ENCODE measurements at regions not wholly inside any gene's neighbourhood (a gene's known extent, or its start where the extent isn't known, plus 50 kb on each side); places are given as distances from the start of the nearest gene placed in this dataset.
"Not testable (repeated sequence)": the region's sequence is repeated elsewhere in the genome, so short reads cannot be mapped to it uniquely, and the experiment has no call there.

- no peaks in the 10 kb centered on the region for H3K9me3 Mint-ChIP-seq
- DNase-seq (ENCODE audit: low spot score) (no peak), ATAC-seq (no peak)
- TF ChIP-seq ZNF281 (CRISPR knock-in tag; IDR thresholded peaks at IDR 0.05), result no peak
- TF ChIP-seq PRDM15 (CRISPR knock-in tag; IDR thresholded peaks at IDR 0.05), result no peak
- no peak for TF ChIP-seq RORB (CRISPR knock-in tag; IDR thresholded peaks at IDR 0.05)
- TF ChIP-seq ZBTB43 (CRISPR knock-in tag; IDR thresholded peaks at IDR 0.05), result no peak
- no peak for TF ChIP-seq ZNF317 (CRISPR knock-in tag; IDR thresholded peaks at IDR 0.05; ENCODE audit: borderline replicate concordance, low read depth)
- no peak for TF ChIP-seq NR1H2 (CRISPR knock-in tag; IDR thresholded peaks at IDR 0.05)
- no peak for TF ChIP-seq E2F4 (CRISPR knock-in tag; IDR thresholded peaks at IDR 0.05; ENCODE audit: borderline replicate concordance, low read depth)
- TF ChIP-seq USF2 (CRISPR knock-in tag; IDR thresholded peaks at IDR 0.05), result no peak
- no peak for TF ChIP-seq ZNF232 (CRISPR knock-in tag; IDR thresholded peaks at IDR 0.05)
- TF ChIP-seq AR (CRISPR knock-in tag; IDR thresholded peaks at IDR 0.05), result no peak
- no peak for TF ChIP-seq RELA (CRISPR knock-in tag; IDR thresholded peaks at IDR 0.05; ENCODE audit: borderline replicate concordance)
- no peak for TF ChIP-seq NR2C2 (CRISPR knock-in tag; IDR thresholded peaks at IDR 0.05)
- POLR2A ChIA-PET, result no interaction called here
- H3K36me3 Mint-ChIP-seq, result no peaks in the 10 kb centered on the region
- 0 out of 2 replicates have a peak, but pooled peaks cover 5% of the 10 kb centered on the region for H3K4me1 Mint-ChIP-seq
- H3K4me3 Mint-ChIP-seq, result no peak overlapping the region
- H3K27me3 Mint-ChIP-seq (ENCODE audit: low read depth), result no peaks in the 10 kb centered on the region; the same call in 1 of the 2 replicates
- no peak overlapping the region for H3K27ac Mint-ChIP-seq
- CTCF ChIA-PET, result no interaction called here
Observed at GRCh38 chr16:17552351-17552750, 81.6 kb upstream of the XYLT1 start.

- ATAC-seq, POLR2A ChIA-PET: not testable (repeated sequence)
Observed at GRCh38 chr16:17551682-17552081, 80.9 kb upstream of the XYLT1 start.

More at GRCh38 chr16:17551682-17552081, 80.9 kb upstream of the XYLT1 start:
- H3K4me3 Mint-ChIP-seq; H3K27me3 Mint-ChIP-seq (ENCODE audit: low read depth); DNase-seq (ENCODE audit: low spot score); H3K4me1 Mint-ChIP-seq; H3K9me3 Mint-ChIP-seq; H3K27ac Mint-ChIP-seq; H3K36me3 Mint-ChIP-seq; CTCF ChIA-PET: not testable (repeated sequence)

All from WTC11 (cell line).